Right lobe of liver (tissue), 6 donors: ENCODE measurements at regions not wholly inside any gene's neighbourhood (a gene's known extent, or its start where the extent isn't known, plus 50 kb on each side); places are given as distances from the start of the nearest gene placed in this dataset.
A peak's percentile ranks its signal among the peaks of the same experiment; 100 is the strongest.
"Not testable (repeated sequence)": the region's sequence is repeated elsewhere in the genome, so short reads cannot be mapped to it uniquely, and the experiment has no call there.

Experiments
- ATAC-seq, 4 donors: fragments of 200-7000 bp; cut with Tn5 transposase; one replicate each; pipeline ENCODE4 v1.9.1; 2020; ENCODE audit warnings: mild to moderate bottlenecking in 4 of 4, moderate library complexity in 4 of 4
- DNase-seq, 3 donors: peaks; one replicate each; pipeline ENCODE4 v3.0.0-alpha.2; 2020
- H3K27ac ChIP-seq, 3 donors: fragments of 200-600 bp; one replicate each; pipeline ENCODE4 v1.8.0; 2022
- H3K27me3 ChIP-seq, 2 donors: fragments of 200-600 bp; one replicate each; pipeline ENCODE4 v1.8.0; 2022
- H3K36me3 ChIP-seq, 4 donors: fragments of 200-600 bp; sonication (generic) in 1 of 4; one replicate each; pipeline versions ENCODE4 v1.5.1 to v1.8.0; 2017 to 2022; ENCODE audit warnings: control low read depth in 1 of 4
- H3K4me1 ChIP-seq, 4 donors: fragments of 200-600 bp; sonication (generic) in 1 of 4; one replicate each; pipeline versions ENCODE4 v1.5.1 to v1.8.0; 2017 to 2022; ENCODE audit warnings: control low read depth in 1 of 4
- H3K4me3 ChIP-seq, 3 donors: fragments of 200-600 bp; one replicate each; pipeline ENCODE4 v1.8.0; 2022
- H3K9me3 ChIP-seq, 4 donors: fragments of 200-600 bp; sonication (generic) in 1 of 4; one replicate each; pipeline versions ENCODE4 v1.5.1 to v1.8.0; 2017 to 2022; ENCODE audit warnings: control low read depth in 1 of 4
- CTCF ChIP-seq, 4 donors: fragments of 200-600 bp in 3 of 4; fragments of 450-650 bp in 1 of 4; IDR thresholded peaks; one replicate each; pipeline versions ENCODE4 v1.5.1 to v1.8.0; 2016 to 2022; ENCODE audit warnings: antibody characterized with exemption in 4 of 4, mild to moderate bottlenecking in 2 of 4
- POLR2A ChIP-seq: fragments of 450-650 bp; IDR thresholded peaks from one replicate; pipeline ENCODE4 v1.6.1; 2017; ENCODE audit warnings: antibody characterized with exemption, mild to moderate bottlenecking
- WGBS: methylation state at CpG from one replicate; pipeline ENCODE4 v1.1.6; 2018; ENCODE audit warnings: low coverage, low lambda C conversion rate; ENCODE audit not compliant: insufficient coverage; ENCODE audit errors: missing lambda C conversion rate; 5-methylcytosine and 5-hydroxymethylcytosine counted together
- intact Hi-C, 2 donors: fragments of 100-400 bp; cut with DNase I; formaldehyde crosslinking; loops; one replicate each; pipeline versions ENCODE4 v1.11.2 to v1.14.1; 2022
- donor health status: DM: no; HTN: yes; CAD: no.
- donor health status: DM: no; HTN: no; CAD: no.
- donor health status: DM: no; HTN: no; CAD: no.
- donor health status: DM: no; HTN: yes; CAD: no.
- donor health status: DM: no; HTN: yes; CAD: no.

- no peak for TF ChIP-seq POLR2A
- TF ChIP-seq CTCF (IDR thresholded peaks at IDR 0.05), result no peak
- H3K27ac ChIP-seq, result no peak overlapping the region
- no peaks in the 10 kb centered on the region for H3K27me3 ChIP-seq
- no peaks in the 10 kb centered on the region for H3K36me3 ChIP-seq
- H3K4me3 ChIP-seq, result no peak overlapping the region
- 56% methylated on average over 1 of the region's 7 CpGs for WGBS
- no peaks in the 10 kb centered on the region for H3K4me1 ChIP-seq
- DNase-seq (no peak), ATAC-seq (no peak)
- intact Hi-C loops, result no loop called here
- H3K9me3 ChIP-seq, result no peaks in the 10 kb centered on the region
Measured at GRCh38 chr18:76275727-76276313, 219.2 kb downstream of the ZNF516 start.

GRCh38 chr18:76274468-76275289, 220.4 kb downstream of the ZNF516 start:
- no peak overlapping the region for H3K27ac ChIP-seq
- no peak for DNase-seq
- no peak overlapping the region for H3K4me3 ChIP-seq
- no peak for TF ChIP-seq POLR2A
- peak in 3 of 4 donors; percentile 30 to 43 (median 32) for TF ChIP-seq CTCF (IDR thresholded peaks at IDR 0.05)
- no peaks in the 10 kb centered on the region for H3K27me3 ChIP-seq
- intact Hi-C loops, result no loop called here
- no peaks in the 10 kb centered on the region for H3K4me1 ChIP-seq
- 54% methylated on average over 12 of the region's 19 CpGs for WGBS
- H3K36me3 ChIP-seq, result no peaks in the 10 kb centered on the region
- H3K9me3 ChIP-seq, result no peaks in the 10 kb centered on the region
- peak; percentile 36 to 75 (median 62) for ATAC-seq

GRCh38 chr18:76273956-76274355, 221.1 kb downstream of the ZNF516 start:
- Histone ChIP-seq H3K36me3 (no peaks in the 10 kb centered on the region), H3K27me3 (no peaks in the 10 kb centered on the region), H3K4me1 (no peaks in the 10 kb centered on the region), H3K4me3 (no peak overlapping the region), H3K27ac (no peak overlapping the region), H3K9me3 (no peaks in the 10 kb centered on the region)
- no peak for DNase-seq
- TF ChIP-seq CTCF (IDR thresholded peaks at IDR 0.05) (no peak), POLR2A (no peak)
- intact Hi-C loops, result no loop called here
- ATAC-seq, result no peak
- 72% methylated on average over 2 of the region's 6 CpGs for WGBS

- no peaks in the 10 kb centered on the region for H3K27me3 ChIP-seq
- ATAC-seq (no peak), DNase-seq (no peak)
- intact Hi-C loops, result no loop called here
- no peak for TF ChIP-seq CTCF (IDR thresholded peaks at IDR 0.05)
- TF ChIP-seq POLR2A, result no peak
- no peaks in the 10 kb centered on the region for H3K9me3 ChIP-seq
- H3K36me3 ChIP-seq, result no peaks in the 10 kb centered on the region
- H3K4me1 ChIP-seq, result no peaks in the 10 kb centered on the region
- no peak overlapping the region for H3K4me3 ChIP-seq
- no peak overlapping the region for H3K27ac ChIP-seq
- 86% methylated on average over 13 of the region's 23 CpGs for WGBS
Measured at GRCh38 chr18:76273036-76273545, 222.0 kb downstream of the ZNF516 start.

- DNase-seq, H3K27ac ChIP-seq: not testable (repeated sequence)
- 80% methylated on average over 1 of the region's 6 CpGs for whole genome bisulfite sequencing
Measured at GRCh38 chr18:76267423-76267822, 227.6 kb downstream of the ZNF516 start.

More at GRCh38 chr18:76267423-76267822, 227.6 kb downstream of the ZNF516 start:
- intact Hi-C loops, H3K4me1 ChIP-seq, H3K9me3 ChIP-seq, H3K27me3 ChIP-seq, H3K36me3 ChIP-seq, ATAC-seq, H3K4me3 ChIP-seq: not testable (repeated sequence)
